Activated T-helper 2 cell treated with anti-CD3 and anti-CD28 coated beads, Interferon-gamma antibody, Interleukin-2, Interleukin-4, amounts not matched to agents 10 μg/mL and 5 μg/mL and 100 μg/mL, durations not matched to agents 14 hours and 24 hours and 36 hours (primary cell): ENCODE measurements at regions not wholly inside any gene's neighbourhood (a gene's known extent, or its start where the extent isn't known, plus 50 kb on each side); places are given as distances from the start of the nearest gene placed in this dataset.
A peak's percentile ranks its signal among the peaks of the same experiment; 100 is the strongest.

Experiments
- DNase-seq: peaks from one replicate; pipeline ENCODE4 v3.0.0; 2021; ENCODE audit warnings: low spot score
- H3K27ac Mint-ChIP-seq: one replicate; pipeline ENCODE4 v1.8.0; 2021; ENCODE audit warnings: mixed read lengths
- H3K27me3 Mint-ChIP-seq: one replicate; pipeline ENCODE4 v1.8.0; 2021; ENCODE audit warnings: low read depth, mixed read lengths
- H3K36me3 Mint-ChIP-seq: one replicate; pipeline ENCODE4 v1.8.0; 2021; ENCODE audit warnings: low read depth, mixed read lengths
- H3K4me1 Mint-ChIP-seq: one replicate; pipeline ENCODE4 v1.8.0; 2021; ENCODE audit warnings: low read depth, mixed read lengths
- H3K4me3 Mint-ChIP-seq: one replicate; pipeline ENCODE4 v1.8.0; 2021; ENCODE audit warnings: low read depth, mild to moderate bottlenecking, moderate library complexity, mixed read lengths
- H3K9me3 Mint-ChIP-seq: one replicate; pipeline ENCODE4 v1.8.0; 2021; ENCODE audit warnings: mixed read lengths
- intact Hi-C: fragments of 100-400 bp; cut with micrococcal nuclease; formaldehyde crosslinking; loops from one replicate; pipeline ENCODE4 v1.15.1; 2023

GRCh38 chrX:17206584-17206983 is 168.4 kb upstream of the NHS start:
- Mint-ChIP-seq H3K27me3 (no peaks in the 10 kb centered on the region), H3K27ac (no peak overlapping the region), H3K9me3 (no peaks in the 10 kb centered on the region), H3K4me3 (no peak overlapping the region), H3K36me3 (no peaks in the 10 kb centered on the region), H3K4me1 (no peaks in the 10 kb centered on the region)
- intact Hi-C loops, result no loop called here
- DNase-seq, result no peak

- Mint-ChIP-seq H3K4me3 (no peak overlapping the region), H3K27me3 (no peaks in the 10 kb centered on the region), H3K4me1 (no peaks in the 10 kb centered on the region), H3K9me3 (no peaks in the 10 kb centered on the region), H3K27ac (no peak overlapping the region), H3K36me3 (no peaks in the 10 kb centered on the region)
- intact Hi-C loops, result no loop called here
- DNase-seq, result no peak
These were observed 160.0 kb upstream of the NHS start for GRCh38 chrX:17214962-17215361.

GRCh38 chrX:17226736-17227135 is 148.3 kb upstream of the NHS start:
- intact Hi-C loops, result no loop called here
- Mint-ChIP-seq H3K27me3 (no peaks in the 10 kb centered on the region), H3K4me1 (no peaks in the 10 kb centered on the region)

GRCh38 chrX:17237146-17237545 is 137.9 kb upstream of the NHS start:
- DNase-seq, result no peak
- no peaks in the 10 kb centered on the region for H3K4me1 Mint-ChIP-seq
- no peaks in the 10 kb centered on the region for H3K27me3 Mint-ChIP-seq
- no peaks in the 10 kb centered on the region for H3K9me3 Mint-ChIP-seq
- no peak overlapping the region for H3K27ac Mint-ChIP-seq
- H3K4me3 Mint-ChIP-seq, result no peak overlapping the region
- no peaks in the 10 kb centered on the region for H3K36me3 Mint-ChIP-seq
- intact Hi-C loops, result no loop called here

More at GRCh38 chrX:17226736-17227135, 148.3 kb upstream of the NHS start:
- DNase-seq, result no peak
- Mint-ChIP-seq H3K36me3 (no peaks in the 10 kb centered on the region), H3K4me3 (no peak overlapping the region), H3K27ac (no peak overlapping the region), H3K9me3 (no peaks in the 10 kb centered on the region)

GRCh38 chrX:17242470-17242869 is 132.5 kb upstream of the NHS start:
- peak; percentile 6 for DNase-seq
- H3K9me3 Mint-ChIP-seq, result no peaks in the 10 kb centered on the region
- H3K4me3 Mint-ChIP-seq, result no peak overlapping the region
- intact Hi-C loops, result loop anchor here (5.0 kb wide), 1 partner anchor 350 kb away; no protein-coding TSS in a partner anchor
- H3K27me3 Mint-ChIP-seq, result no peaks in the 10 kb centered on the region
- no peaks in the 10 kb centered on the region for H3K4me1 Mint-ChIP-seq
- H3K27ac Mint-ChIP-seq, result no peak overlapping the region
- H3K36me3 Mint-ChIP-seq, result no peaks in the 10 kb centered on the region

- Mint-ChIP-seq H3K4me3 (no peak overlapping the region), H3K9me3 (no peaks in the 10 kb centered on the region), H3K36me3 (no peaks in the 10 kb centered on the region), H3K27me3 (no peaks in the 10 kb centered on the region), H3K27ac (no peak overlapping the region), H3K4me1 (no peaks in the 10 kb centered on the region)
- intact Hi-C loops, result no loop called here
- no peak for DNase-seq
These were observed 127.9 kb upstream of the NHS start for GRCh38 chrX:17247144-17247543.

- no peak overlapping the region for H3K27ac Mint-ChIP-seq
- no peak for DNase-seq
- no peaks in the 10 kb centered on the region for H3K36me3 Mint-ChIP-seq
- no peak overlapping the region for H3K4me3 Mint-ChIP-seq
- H3K27me3 Mint-ChIP-seq, result no peaks in the 10 kb centered on the region
- intact Hi-C loops, result no loop called here
- no peaks in the 10 kb centered on the region for H3K4me1 Mint-ChIP-seq
- H3K9me3 Mint-ChIP-seq, result no peaks in the 10 kb centered on the region
These were observed 112.9 kb upstream of the NHS start for GRCh38 chrX:17262123-17262522.

GRCh38 chrX:17266136-17266535 is 108.9 kb upstream of the NHS start:
- H3K36me3 Mint-ChIP-seq, result no peaks in the 10 kb centered on the region
- no peak overlapping the region for H3K4me3 Mint-ChIP-seq
- H3K4me1 Mint-ChIP-seq, result no peaks in the 10 kb centered on the region
- H3K27ac Mint-ChIP-seq, result no peak overlapping the region
- no peaks in the 10 kb centered on the region for H3K27me3 Mint-ChIP-seq
- intact Hi-C loops, result no loop called here
- no peaks in the 10 kb centered on the region for H3K9me3 Mint-ChIP-seq
- DNase-seq, result no peak

- no peak for DNase-seq
- no peaks in the 10 kb centered on the region for H3K4me1 Mint-ChIP-seq
- no peaks in the 10 kb centered on the region for H3K36me3 Mint-ChIP-seq
- H3K4me3 Mint-ChIP-seq, result no peak overlapping the region
- no peaks in the 10 kb centered on the region for H3K27me3 Mint-ChIP-seq
- intact Hi-C loops, result no loop called here
- no peak overlapping the region for H3K27ac Mint-ChIP-seq
- H3K9me3 Mint-ChIP-seq, result no peaks in the 10 kb centered on the region
These were observed 96.0 kb upstream of the NHS start for GRCh38 chrX:17278961-17279360.

GRCh38 chrX:17285983-17286382 is 89.0 kb upstream of the NHS start:
- Mint-ChIP-seq H3K36me3 (no peaks in the 10 kb centered on the region), H3K9me3 (no peaks in the 10 kb centered on the region), H3K27ac (no peak overlapping the region), H3K4me3 (no peak overlapping the region), H3K27me3 (no peaks in the 10 kb centered on the region), H3K4me1 (no peaks in the 10 kb centered on the region)
- intact Hi-C loops, result no loop called here
- no peak for DNase-seq

- Mint-ChIP-seq H3K4me3 (no peak overlapping the region), H3K27me3 (no peaks in the 10 kb centered on the region), H3K4me1 (no peaks in the 10 kb centered on the region), H3K36me3 (no peaks in the 10 kb centered on the region), H3K27ac (no peak overlapping the region), H3K9me3 (no peaks in the 10 kb centered on the region)
- intact Hi-C loops, result no loop called here
- DNase-seq, result no peak
These were observed 83.7 kb upstream of the NHS start for GRCh38 chrX:17291171-17291900.

- Mint-ChIP-seq H3K4me1 (no peaks in the 10 kb centered on the region), H3K9me3 (no peaks in the 10 kb centered on the region), H3K36me3 (no peaks in the 10 kb centered on the region), H3K27ac (no peak overlapping the region), H3K4me3 (no peak overlapping the region), H3K27me3 (no peaks in the 10 kb centered on the region)
- DNase-seq, result no peak
- intact Hi-C loops, result no loop called here
These were observed 82.9 kb upstream of the NHS start for GRCh38 chrX:17292111-17292527.

- intact Hi-C loops, result no loop called here
- Mint-ChIP-seq H3K9me3 (no peaks in the 10 kb centered on the region), H3K4me1 (no peaks in the 10 kb centered on the region), H3K27me3 (no peaks in the 10 kb centered on the region), H3K27ac (no peak overlapping the region), H3K36me3 (no peaks in the 10 kb centered on the region), H3K4me3 (no peak overlapping the region)
- no peak for DNase-seq
These were observed 80.4 kb upstream of the NHS start for GRCh38 chrX:17294561-17294960.

GRCh38 chrX:17295791-17296190 is 79.2 kb upstream of the NHS start:
- intact Hi-C loops, result no loop called here
- Mint-ChIP-seq H3K9me3 (no peaks in the 10 kb centered on the region), H3K27me3 (no peaks in the 10 kb centered on the region), H3K4me3 (no peak overlapping the region), H3K4me1 (no peaks in the 10 kb centered on the region), H3K27ac (no peak overlapping the region), H3K36me3 (no peaks in the 10 kb centered on the region)
- no peak for DNase-seq
